GM12874 (cell line): ENCODE measurements at regions not wholly inside any gene's neighbourhood (a gene's known extent, or its start where the extent isn't known, plus 50 kb on each side); places are given as distances from the start of the nearest gene placed in this dataset.

ENCODE experiments used
- TF ChIP-seq, protein P1 (sequence below): IDR thresholded peaks from 2 replicates; pipeline ENCODE4 v1.5.1; 2011; ENCODE audit warnings: low read depth, mild to moderate bottlenecking, control low read depth, low read length, moderate library complexity; ENCODE audit not compliant: insufficient read depth

DNA sequence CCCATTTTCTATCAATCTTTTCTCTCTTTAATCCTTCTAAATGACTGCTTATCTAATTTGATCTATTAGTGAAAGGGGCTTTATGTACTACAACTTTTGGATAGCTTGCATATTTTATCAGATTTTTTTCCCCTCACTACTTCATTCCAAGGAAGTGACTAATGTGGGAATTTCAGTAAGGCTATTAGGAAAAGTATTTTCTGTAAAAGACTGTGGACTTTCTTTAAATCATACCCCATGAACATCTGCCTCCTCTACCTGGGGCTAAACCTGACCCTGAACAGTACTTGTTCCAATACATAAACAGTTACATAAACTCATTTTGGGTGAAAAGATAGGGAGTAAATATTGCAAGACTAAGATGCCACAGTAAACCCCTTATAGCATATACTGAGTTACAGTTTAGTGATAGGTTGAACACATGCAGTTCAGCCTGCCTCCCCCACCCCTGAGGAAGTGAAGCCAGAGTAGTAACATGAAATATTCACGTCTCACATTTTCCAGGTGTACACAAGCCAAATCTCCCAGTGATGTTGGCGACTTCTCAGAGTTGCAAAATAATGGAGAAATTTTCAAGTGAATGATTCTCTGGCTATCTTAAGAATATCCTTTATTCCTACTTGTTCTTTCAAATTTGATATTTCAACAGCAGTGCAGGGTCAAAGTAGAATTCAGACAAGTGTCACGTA is 590.9 kb upstream of the ZEB2 start:
- TF ChIP-seq, protein P1, sequence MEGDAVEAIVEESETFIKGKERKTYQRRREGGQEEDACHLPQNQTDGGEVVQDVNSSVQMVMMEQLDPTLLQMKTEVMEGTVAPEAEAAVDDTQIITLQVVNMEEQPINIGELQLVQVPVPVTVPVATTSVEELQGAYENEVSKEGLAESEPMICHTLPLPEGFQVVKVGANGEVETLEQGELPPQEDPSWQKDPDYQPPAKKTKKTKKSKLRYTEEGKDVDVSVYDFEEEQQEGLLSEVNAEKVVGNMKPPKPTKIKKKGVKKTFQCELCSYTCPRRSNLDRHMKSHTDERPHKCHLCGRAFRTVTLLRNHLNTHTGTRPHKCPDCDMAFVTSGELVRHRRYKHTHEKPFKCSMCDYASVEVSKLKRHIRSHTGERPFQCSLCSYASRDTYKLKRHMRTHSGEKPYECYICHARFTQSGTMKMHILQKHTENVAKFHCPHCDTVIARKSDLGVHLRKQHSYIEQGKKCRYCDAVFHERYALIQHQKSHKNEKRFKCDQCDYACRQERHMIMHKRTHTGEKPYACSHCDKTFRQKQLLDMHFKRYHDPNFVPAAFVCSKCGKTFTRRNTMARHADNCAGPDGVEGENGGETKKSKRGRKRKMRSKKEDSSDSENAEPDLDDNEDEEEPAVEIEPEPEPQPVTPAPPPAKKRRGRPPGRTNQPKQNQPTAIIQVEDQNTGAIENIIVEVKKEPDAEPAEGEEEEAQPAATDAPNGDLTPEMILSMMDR = no peak

DNA sequence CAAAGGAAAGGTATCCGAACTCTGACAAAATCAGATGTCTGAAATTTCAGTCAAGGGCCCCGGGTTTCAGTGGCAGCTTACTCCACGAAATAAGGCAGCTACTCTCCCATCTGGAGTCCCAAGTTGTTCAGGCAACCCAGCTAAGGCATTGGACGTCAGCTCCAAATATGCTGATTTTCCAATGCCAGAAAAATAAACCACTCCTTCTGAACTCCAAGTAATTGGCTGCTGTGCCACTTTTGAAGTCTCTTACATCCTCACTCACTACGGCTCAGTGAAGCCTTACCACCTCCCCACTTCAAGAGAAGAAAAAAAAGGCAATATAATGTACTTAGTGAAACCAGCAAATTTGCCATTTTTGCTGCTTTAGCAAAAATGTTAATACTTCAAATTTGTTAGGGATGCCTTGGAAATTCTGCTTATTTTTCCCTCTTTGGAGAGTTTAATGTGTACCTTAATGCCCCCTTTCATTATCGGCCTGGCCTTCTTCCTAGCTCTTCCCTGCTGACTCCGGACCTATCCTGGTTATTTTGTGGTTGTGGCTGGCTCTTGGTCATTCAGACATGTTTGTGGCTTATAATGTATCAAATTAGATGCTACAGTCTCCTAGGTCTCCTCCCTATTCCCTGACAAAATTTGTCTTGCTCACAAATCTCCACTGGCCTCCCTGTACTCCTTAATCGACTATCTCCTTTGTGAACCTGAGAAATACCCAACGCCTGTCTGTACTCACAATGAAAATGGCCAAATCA is 589.2 kb upstream of the ZEB2 start:
- TF ChIP-seq, protein P1 = no peak

DNA sequence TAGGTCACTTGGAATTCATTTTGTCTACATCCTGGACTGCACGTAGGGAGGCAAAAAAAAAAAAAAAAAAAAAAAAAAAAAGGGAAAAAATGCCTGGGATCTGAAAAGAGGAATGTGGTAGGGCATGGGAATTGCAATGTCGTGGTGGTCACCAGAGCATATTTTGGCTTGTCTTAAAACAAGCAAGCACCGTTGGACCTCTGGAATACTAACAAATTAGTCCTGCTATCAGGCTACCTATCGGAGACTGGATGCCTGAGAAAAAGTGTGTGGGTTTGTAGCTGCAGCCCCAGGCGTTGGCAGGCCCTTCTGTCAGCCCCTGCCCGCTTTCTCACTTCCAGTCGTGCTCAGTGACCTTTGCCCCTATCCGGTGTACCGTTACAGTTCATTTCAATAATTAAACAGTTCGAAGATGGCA is 588.5 kb upstream of the ZEB2 start:
- TF ChIP-seq, protein P1 = no peak

DNA sequence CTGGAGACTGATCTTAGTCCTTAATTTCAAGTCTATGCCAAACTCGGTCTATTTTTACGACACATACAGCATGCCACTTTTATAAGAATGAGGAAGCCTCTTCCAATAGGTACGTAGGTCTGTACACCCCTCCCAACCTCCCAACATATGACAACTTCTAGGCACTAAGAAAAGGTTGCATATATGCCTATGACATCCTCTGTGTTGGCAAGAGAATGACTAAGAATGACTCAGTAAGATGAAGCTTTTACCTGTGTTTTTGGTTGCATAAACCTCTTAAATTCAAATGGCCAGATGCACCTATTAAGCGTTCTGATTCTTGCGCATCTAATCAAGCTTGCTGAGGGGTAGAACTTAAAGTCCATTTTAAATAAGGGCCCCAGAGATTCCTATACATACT is 586.4 kb upstream of the ZEB2 start:
- TF ChIP-seq, protein P1 = no peak

DNA sequence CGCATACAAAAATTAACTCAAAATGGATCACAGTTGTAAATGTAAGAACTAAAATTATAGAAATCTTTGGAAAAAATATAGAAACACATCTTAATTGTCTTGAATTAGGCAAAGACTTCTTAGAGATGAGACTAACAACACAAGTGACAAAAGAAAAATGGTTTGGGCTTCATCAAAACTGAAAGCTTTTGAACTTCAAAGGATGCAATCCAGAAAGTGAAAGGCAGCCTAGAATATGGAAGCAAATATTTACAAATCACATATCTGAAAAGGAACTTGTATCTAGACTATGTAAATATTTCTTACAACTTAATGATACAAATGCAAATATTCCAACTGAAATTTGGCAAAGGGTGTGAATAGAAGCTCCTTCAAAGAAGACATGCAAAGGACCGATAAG is 582.8 kb upstream of the ZEB2 start:
- TF ChIP-seq, protein P1 = no peak

DNA sequence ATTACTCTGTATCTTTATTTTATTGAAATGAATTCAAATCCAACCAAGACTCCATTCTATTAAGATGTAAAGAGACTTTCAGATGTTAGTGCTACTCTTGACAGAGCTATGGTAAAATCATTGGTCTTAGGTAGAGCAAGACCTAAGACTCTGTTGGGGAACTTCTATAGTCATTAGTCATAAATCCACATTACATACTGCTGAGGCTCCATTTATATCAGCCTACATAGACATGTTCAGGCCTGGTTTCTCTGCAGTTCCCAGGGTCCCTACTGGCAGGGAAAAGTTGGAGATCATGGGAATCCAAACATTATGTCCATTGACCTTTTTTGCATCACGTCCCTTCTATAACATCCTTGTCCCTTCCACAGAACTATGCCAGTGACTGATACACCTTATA is 580.4 kb upstream of the ZEB2 start:
- TF ChIP-seq, protein P1 = no peak

DNA sequence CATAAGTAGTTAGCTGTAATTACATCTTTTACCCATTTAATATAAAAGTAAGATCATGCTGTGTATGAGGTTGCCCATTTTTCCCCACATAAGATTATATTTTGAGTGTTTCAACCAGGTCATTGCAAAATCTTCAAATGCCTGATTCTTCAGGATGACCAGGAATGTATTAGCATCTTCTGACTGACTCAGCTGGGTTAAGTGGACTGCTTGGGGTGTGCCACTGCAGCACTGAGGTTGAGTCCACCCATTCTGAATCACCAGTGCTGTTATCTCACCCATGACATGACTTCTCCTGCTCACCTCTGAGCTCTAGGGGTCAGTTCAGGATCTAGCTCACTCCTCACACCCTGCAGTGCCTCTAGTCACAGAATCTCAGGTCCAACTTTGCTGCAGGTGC is 576.7 kb upstream of the ZEB2 start:
- TF ChIP-seq, protein P1 = no peak
